Activated gamma-delta T cell treated with anti-CD3 and anti-CD28 coated beads, Interleukin-2, amount 50 U/mL, for 16 hours (primary cell): ENCODE measurements at regions not wholly inside any gene's neighbourhood (a gene's known extent, or its start where the extent isn't known, plus 50 kb on each side); places are given as distances from the start of the nearest gene placed in this dataset.
"Not testable (repeated sequence)": the region's sequence is repeated elsewhere in the genome, so short reads cannot be mapped to it uniquely, and the experiment has no call there.

ENCODE experiments used
- DNase-seq: peaks from one replicate; pipeline ENCODE4 v3.0.0-alpha.2; 2020; ENCODE audit warnings: low read depth

GRCh38 chr15:91414124-91414523 is 314.1 kb downstream of the SV2B start:
- DNase-seq, result no peak

- DNase-seq, result not testable (repeated sequence)
These were observed 315.2 kb downstream of the SV2B start for GRCh38 chr15:91415258-91415657.

DNA sequence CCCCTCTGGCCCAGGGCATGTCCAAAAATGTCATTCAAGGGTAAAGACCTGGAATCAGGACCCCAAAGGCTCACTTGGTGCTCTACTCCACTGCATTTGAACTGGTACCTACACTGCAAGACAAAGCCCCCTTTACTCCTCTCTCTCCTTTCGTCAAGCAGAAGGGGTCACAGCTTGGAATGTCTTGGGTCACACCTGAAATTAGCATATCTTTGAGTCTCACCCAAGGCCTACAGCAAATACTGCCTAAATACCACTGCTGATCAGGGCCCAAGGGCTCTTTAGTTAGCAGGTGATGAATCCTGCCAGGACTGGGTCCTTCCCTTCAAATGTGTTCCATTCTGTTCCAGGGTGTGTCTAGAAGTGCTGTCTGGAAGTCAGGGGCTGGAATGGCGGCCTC is 320.6 kb downstream of the SV2B start:
- DNase-seq, result no peak

DNA sequence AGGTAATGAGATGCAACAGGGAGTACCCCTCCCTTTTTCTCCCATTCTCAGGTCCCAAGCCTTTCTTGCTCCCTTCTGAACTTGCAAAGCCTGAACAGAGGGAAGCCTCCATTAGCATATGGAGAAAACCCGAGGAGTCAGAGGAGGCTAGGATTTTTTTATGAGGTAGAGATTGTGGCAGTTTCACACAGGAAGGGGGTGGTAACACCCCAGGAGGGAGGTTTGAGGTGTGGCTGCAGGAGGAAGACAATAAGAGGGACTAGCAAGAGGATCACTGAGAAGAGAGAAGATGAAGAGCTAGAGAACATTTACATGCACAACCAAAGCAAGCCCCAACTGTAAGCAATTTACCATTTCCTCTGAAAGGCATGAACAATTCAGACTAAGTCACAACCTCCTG is 322.7 kb downstream of the SV2B start:
- no peak for DNase-seq

DNA sequence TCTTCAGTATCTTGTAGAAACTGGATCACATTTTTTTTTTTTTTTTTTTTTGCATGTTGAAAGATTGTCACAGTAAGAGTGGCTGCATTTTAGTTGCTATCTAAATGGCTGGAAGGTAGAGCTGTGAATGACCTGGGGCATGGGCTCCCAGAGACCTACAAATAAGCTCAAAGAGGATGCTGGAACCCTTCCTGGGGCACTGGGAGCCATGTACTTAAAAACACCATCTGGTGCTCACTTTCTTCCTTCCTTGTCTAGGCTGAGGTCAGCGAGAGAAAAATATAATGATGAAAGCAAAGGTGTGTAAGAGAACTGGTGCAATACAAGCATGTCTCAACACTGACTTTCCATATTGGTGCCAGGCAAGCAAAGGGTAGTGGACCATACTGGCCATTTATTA is 323.9 kb downstream of the SV2B start:
- DNase-seq, result no peak

DNA sequence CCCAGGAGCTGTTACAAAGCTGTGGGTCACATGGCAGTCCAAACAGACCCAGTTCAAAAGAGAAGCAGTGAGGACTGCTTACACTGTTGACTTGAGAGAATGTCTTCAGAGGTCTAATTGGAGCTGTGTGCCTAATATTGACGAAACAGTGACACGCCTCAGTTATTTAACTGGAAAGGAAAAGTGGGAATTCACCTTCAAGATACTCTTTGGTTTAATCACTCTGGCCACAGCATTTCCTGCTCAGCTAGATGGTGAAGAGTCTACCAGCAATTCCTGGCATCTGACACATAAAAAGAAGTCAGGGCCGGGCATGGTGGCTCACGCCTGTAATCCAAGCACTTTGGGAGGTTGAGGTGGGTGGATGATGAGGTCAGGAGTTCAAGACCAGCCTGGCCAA is 326.4 kb downstream of the SV2B start:
- DNase-seq, result no peak

DNA sequence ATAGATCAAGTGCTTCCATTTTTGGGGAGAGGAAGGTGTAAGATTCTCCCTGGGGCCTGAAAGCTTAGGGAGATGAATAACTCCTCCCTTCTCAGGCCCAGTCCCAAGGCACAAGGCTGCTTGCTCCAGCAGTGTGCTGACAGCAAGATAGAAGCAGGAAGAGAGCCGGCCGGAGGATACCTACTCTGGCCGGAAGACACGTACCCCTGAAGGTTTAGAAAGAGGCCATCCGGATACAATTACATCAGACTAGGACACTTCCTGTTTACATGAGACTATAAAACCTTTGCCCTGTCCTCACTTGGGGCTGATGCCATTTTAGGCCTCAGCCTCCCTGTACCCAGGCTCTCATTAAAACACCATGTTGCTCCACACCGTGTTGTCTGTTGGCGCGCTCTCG is 329.9 kb downstream of the SV2B start:
- no peak for DNase-seq

DNA sequence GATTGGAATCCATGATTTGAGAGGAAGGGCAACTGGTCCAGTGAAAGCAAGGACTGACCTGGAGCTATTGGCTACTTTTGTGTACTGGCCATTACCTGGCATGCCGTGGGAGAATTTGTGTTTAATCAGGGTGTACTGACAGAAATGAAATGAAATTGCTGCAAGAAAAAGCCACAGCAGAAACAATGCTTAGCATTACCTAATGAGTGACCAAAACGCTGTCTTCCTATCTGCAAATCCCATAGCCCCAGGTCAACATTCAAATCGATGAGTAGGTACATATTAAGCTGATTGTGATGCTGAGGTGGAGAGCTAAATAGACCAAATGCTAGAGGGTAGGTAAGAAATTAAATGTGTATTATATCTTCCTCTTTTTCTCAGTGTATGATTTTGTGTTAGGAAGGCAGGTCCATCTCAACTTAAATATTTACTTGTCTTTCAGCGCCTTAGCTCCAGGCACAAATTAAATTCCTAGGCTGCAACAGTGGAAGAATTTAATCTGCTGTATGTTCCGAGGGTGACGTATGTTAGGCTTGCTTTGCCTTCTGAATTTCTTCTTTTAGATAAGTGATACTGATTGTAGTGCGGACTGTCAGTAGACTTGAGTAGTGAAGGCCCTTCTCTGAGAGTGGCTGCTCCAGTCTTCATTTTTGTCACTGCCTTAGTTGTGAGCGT is 331.1 kb downstream of the SV2B start:
- no peak for DNase-seq

- no peak for DNase-seq
These were observed 335.1 kb downstream of the SV2B start for GRCh38 chr15:91435113-91435512.

- no peak for DNase-seq
These were observed 344.6 kb downstream of the SV2B start for GRCh38 chr15:91444656-91445055.

DNA sequence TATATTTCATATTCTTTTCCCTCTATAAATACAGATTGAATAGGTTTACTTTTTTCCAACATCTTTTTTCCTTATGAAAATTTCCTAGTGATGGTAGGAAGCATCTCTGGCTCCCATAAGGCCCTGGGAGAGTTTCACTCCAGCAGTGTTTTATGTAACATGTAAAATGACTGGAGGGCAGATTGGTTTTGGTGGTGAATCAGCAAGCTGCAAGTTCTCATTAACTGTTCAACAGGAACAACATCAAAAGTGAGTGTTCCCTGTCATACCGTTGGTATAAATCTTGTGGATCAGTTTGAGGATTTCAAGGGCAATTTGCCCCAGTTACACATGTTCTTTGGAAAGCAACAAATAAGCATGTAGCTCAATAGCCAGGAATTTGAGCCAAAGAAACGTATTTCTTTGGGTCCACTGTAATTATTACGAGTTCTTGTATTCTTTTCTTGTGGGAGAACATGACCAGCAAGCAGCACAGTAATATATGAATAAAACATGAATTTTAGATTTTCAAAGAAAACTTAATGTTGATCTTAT is 345.7 kb downstream of the SV2B start:
- DNase-seq, result no peak

- DNase-seq, result no peak
These were observed 348.1 kb downstream of the SV2B start for GRCh38 chr15:91447991-91448644.

- not testable (repeated sequence) for DNase-seq
These were observed 353.3 kb downstream of the SV2B start for GRCh38 chr15:91453376-91453775.

GRCh38 chr15:91456251-91456718 is 356.2 kb downstream of the SV2B start:
- no peak for DNase-seq

- no peak for DNase-seq
These were observed 356.9 kb downstream of the SV2B start for GRCh38 chr15:91456921-91457320.

DNA sequence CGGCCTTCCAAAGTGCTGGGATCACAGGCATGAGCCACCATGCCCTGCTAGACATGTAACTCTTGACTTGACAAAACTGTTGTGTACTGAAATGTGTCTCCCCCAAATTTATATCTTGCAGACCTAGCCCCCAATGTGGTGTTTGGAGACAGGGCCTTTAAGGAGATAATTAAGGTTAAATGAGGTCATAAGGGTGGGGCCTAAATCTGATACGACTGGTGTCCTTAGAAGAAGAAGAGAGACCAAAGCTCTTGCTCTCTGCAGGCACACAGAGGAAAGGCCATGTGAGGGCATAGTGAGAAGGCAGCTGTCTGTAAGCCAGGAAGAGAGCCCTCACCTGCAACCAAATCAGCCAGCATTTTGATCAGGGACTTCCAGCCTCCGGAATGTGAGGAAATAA is 361.3 kb downstream of the SV2B start:
- DNase-seq, result no peak

DNA sequence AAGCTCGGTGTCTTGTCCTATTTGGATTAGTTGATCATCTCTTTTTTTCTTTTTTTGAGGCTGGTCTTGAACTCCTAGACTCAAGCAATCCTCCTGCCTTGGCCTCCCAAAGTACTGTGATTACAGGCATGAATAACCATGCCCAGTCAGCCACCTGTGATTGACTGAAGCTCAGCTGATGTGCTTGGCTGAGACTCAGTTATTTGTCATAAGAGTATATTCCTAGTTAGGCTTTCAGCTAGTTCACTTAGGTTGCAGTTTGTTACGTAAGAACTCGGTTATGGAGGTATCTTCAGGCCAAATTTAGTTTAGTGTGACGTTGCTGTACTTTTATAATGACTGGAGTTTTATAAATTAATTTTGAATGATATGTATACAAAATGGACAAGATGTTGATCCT is 365.0 kb downstream of the SV2B start:
- DNase-seq, result no peak

- DNase-seq, result no peak
These were observed 365.6 kb downstream of the SV2B start for GRCh38 chr15:91465696-91466095.

- DNase-seq, result no peak
These were observed 369.0 kb downstream of the SV2B start for GRCh38 chr15:91468871-91469580.

DNA sequence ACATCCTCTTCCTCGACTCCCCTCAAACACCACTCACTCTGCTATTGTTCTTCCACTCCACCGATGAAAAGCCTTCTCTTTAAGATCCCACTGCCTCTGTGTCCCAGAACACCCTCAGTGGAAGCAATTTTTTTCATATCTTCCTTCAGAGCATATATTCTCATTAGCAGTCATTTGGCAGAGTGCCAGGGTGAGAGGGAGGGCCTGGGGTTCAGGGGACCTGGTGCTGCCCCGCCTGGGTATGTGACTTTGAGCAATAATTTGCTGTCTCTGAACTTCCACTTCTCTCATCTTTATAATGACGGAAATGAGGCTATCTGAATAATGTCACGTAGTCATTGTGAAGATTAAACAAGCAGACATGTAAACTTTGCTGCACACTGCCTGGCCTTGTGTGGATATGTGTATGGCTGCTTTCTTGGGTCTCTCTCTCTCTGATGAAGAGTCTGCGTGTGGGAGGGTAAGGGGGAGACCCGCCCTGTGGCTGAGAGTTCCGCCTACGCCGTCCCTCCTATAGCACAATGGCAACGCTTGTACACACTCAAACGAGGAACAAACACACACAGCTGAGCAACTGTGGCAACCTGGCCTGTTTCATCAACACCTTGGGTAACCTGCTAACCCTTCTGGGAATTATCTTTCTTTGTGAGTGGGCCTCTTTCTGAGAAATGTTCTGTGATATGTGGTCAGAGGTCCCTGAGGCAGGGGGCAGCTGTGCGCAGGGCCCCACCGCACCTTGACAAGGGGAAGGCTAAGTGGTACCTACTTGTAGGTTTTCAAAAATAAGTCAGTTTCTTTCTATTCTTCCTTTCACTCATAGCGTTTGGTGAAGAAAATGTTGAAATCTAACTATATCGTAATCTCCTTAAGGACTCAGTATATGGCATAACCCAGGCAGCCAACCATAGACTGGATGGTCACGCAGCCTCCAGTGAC is 369.8 kb downstream of the SV2B start:
- DNase-seq, result peak; percentile 57

- no peak for DNase-seq
These were observed 371.4 kb downstream of the SV2B start for GRCh38 chr15:91471468-91471867.

GRCh38 chr15:91472316-91472756 is 372.3 kb downstream of the SV2B start:
- DNase-seq, result no peak
